Activated CD4-positive, CD25-positive, alpha-beta regulatory T cell treated with anti-CD3 and anti-CD28 coated beads, Interleukin-2, amount 50 U/mL, for 72 hours (primary cell): ENCODE measurements at regions not wholly inside any gene's neighbourhood (a gene's known extent, or its start where the extent isn't known, plus 50 kb on each side); places are given as distances from the start of the nearest gene placed in this dataset.

ENCODE experiments used
- DNase-seq: peaks from one replicate; pipeline ENCODE4 v3.0.0; 2021

DNA sequence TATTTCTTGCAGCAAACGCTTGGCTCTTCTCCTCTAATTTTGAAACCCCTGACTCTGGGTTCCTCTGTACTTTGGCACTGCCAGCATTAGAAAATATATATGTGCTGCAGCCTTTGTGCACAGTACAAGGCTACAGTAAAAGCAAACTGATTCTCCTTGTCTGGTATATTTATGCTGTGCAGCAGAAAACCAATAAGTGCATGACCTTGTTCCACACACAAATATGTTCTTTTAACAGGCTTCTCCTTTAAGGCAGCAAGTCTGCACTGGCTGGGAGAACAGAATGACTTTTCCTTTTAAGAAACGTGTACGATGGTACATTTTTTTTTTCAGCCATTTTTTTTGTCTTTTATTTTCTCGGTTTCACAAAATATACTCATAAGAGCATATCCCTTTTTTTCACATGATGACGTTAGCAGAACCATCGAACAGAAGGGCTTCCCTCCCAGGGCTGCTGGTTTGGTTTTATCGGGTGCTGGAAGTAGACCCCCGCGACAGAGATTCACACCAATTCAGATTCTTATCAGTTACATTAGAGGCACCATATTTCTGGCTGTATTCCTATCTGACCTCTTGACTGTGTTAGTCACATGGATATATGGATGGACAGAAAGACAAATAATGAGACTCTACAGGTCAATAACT, 129.9 kb upstream of the ARID1B start:
- no peak for DNase-seq

DNA sequence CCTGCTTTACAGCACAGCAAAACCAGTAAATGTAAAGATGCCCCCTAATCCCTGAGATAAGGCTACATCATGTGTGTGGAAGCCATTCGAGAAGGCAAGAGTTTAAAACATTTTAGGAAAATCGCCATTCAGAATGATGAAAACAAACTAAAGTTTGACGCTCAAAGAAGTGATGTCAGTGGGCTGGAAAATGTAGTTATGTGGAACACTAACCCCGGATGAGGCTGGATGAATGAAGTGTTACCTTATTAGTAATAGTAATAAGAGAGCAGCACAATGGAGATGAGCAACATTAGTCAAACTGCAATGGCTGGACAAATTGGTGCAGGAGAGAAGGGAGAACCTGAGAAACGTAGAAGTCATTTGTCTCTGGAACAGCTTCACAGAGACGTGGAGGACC, 130.7 kb upstream of the ARID1B start:
- no peak for DNase-seq

DNA sequence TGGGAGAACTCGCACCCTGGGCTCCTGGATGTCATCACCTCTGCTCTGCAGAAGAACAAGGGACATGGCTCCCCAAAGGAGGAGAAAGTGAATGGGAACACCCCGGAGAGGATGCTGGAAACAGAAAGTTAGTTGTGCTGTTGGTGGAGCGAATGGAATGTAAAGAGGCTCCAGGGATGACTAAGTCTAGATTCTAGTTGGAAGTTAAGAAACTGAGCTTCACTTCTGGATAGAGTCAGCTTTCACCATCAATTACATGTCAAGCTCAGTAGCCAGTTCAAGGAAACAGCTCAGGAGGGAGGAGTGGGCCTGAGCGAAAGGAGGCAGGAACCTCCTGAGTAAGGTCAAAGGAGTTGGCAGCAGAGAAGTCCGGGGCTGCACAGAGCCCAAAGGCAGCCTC, 132.1 kb upstream of the ARID1B start:
- no peak for DNase-seq

DNA sequence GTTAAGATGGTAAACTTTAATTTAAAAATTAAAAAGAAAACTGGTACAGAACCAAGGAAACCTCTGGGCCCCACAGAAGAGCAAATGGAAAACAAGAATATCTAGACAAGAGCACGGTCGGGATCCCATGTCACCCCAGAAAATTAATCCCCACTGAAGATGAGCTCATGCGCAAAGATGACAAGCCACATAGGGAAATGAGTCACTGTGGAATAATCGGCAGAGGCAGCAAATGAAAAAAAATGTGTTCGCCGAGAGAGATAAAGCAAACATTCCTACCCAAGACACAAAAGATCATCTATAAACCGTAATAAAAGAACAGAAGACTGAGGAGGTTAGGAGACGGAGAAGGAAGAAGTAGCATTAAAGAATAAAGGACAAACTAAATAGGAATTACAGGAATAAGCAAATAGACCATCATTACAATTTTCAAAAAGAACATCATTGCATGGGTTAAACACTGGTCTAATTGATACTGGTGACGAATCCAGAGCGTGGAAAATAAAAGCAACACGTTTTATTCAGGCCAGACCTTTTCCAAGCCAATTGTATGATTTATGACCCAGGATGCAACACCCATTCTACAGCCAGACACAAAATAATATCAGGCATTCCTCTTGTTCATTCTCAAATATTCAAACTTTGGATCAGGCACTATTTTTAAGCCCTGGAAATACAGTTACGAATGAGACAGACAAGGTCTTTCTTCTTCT, 138.0 kb upstream of the ARID1B start:
- no peak for DNase-seq

DNA sequence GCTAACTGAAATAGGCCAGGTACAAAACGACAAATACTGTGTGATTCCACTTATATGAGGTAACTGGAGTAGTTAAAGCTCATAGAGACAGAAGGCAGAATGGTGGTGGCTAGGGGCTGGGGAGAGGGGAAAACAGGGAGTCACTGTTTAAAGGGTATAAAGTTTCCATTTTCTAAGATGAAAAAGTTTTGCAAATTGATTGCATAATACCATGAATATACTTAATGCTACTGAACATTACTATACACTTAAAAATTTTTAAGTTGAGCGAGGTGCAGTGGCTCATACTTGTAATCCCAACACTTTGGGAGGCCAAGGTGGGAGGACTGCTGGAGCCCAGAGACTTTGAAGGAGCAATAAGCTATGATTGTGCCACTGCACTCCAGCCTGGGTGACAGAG, 138.6 kb upstream of the ARID1B start:
- DNase-seq, result no peak

DNA sequence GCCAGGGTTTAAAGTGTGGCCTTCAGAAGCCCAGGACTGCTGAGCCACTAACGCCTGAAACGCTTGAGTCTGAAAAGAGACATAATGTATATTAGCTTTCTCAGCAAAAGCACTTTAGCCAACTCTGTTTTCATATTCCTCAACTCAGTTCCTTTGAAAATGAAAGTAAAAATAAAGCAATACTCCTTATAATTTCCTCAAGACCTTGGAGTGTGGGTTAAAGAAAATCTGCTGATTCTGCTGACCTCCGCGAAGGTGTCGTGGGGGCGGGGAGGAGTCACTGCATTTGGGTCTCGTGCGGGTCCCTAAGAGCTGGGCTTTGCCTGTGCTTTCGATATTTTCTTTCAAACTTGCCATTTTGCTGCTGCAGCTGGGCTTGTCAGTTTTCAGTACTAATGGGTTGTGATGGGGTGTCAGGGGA, 142.2 kb upstream of the ARID1B start:
- DNase-seq, result no peak

DNA sequence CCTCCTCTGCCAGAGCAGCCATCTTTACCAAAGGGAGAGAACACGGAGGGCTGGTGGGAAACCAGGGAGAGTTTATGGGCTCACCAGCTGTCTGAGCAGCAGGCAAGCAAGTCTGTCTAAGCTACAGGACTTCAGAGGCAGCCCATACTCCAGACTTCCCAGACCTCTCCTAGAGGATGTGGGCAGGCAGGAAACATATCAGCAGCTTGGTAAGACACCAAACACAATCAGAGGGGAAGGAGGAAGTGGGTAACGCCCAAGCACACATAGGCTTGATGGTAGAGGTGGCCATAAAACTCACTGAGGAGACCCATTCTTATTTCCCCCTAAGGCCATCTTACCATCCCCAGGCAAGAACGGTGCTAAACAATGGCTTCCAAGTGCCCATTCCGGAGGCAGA, 143.1 kb upstream of the ARID1B start:
- no peak for DNase-seq

DNA sequence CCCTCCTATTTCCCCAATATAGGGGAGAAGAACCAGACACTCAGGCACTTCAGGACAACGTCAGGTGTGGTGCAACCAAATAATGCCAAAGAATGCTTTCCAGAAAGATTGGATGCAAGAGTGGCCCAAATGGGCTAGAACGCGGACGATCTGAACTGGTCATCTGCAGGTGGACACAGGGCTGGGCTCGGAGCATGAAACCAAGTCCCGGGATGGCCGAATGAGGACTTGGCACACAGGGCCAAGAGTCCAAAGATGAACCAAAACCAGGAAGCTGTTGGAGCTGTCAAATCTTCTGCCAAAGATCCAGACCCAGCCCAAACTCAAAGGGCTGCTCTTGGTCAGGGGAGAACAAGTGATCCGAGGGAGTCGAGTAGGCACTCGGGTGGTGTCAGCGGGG, 143.9 kb upstream of the ARID1B start:
- no peak for DNase-seq

DNA sequence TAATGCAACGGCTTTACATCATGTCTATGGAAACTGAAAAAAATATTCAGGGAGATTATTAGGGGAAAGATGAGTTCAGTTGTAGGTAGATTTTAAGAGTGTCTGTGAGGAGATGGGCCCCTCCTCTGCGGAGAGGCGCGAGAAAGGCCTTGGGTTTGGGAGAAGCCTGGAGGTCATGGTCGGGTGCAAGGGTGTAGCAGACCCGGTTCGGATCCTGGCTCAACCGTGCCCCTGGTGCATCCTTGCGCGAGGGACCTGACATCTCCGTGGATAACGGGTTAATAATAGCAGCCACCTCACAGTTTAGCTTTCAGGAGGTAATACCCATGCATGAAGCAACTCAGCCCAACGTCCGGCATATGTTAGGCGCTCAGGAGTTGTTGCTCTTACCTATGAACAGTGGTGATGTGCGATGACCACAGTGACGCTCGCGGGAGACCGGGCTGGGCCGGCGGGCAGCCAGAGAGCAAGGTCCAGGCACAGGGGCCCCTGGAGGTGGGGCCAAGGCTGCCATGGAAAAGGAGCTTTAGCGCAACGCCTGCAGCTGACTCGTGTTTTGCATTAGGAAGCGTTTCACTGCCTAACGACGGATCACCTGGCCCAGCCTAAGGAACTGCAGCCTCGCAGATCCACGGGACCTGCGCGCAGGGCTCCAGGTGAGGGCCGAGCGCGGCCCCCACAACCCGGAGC, 146.4 kb upstream of the ARID1B start:
- no peak for DNase-seq

DNA sequence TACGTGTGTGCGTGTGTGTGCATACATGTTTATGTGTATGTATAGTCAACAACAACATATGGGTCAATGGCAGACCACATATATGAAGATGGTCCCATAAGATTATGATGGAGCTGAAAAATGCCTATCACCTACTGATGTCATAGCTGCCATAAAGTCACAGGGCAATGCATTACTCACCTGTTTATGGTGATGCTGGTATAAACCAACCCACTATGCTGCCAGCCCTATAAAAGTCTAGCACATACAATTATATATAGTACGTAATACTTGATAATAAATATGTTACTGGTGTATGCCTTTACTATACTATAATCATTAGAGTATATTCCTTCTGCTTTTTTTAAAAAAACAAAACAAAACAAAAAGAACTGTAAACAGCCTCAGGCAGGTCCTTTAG, 148.4 kb upstream of the ARID1B start:
- DNase-seq, result no peak

DNA sequence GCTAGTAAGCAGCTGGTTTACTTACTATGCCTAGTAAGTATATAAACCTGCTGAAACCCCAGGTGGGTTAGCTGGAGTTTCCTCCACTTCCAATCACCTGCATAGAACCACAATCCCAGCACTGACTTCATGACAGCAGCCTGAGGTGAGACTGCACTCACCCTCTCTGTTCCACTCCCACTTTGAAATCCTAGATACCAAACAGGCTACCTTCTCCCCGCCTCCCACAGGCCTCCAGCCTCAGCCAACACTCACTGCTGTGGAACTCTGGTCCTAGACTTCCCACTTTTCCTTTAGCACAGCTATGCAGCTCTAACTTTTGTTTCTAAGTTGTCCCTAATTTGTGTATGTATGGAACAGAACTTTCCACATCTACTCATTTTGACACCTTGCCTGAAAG, 149.7 kb upstream of the ARID1B start:
- no peak for DNase-seq

DNA sequence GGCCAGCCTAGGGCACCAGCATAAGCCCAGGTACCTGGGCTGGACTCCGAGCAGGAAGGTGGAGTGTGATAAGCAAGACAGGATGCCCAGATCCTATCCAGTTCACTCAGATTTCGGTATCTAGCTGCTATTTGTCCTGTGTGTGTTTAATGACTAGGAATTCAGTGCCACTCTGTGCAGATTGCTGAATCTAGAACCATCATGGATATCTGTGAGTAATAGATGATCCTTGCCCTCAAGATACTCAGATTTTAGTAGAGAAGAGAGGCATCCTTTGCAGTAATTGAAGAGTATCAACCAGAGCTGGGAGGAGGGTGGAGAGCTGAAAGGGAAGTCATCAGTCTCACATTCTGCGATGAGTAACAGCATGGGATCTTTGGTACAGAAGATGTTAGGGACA, 155.0 kb upstream of the ARID1B start:
- DNase-seq, result no peak

DNA sequence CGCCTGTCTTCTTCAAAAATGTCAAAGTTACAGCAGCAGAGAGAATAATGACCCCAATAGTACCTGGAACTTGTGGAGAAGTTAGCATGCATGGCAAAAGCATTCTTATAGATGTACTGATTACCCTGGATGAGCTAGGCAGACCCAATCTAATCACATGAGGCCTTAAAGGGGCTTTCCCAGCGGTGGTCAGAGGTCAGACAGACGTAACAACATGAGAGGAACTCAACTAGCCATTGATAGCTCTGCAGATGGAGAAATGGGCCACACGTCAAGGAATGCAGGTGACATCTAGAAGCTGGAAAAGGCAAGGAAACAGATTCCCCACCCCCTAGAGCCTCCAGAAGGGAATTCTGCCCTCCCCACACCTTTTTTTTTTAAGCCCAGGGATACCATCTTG, 156.8 kb upstream of the ARID1B start:
- no peak for DNase-seq

DNA sequence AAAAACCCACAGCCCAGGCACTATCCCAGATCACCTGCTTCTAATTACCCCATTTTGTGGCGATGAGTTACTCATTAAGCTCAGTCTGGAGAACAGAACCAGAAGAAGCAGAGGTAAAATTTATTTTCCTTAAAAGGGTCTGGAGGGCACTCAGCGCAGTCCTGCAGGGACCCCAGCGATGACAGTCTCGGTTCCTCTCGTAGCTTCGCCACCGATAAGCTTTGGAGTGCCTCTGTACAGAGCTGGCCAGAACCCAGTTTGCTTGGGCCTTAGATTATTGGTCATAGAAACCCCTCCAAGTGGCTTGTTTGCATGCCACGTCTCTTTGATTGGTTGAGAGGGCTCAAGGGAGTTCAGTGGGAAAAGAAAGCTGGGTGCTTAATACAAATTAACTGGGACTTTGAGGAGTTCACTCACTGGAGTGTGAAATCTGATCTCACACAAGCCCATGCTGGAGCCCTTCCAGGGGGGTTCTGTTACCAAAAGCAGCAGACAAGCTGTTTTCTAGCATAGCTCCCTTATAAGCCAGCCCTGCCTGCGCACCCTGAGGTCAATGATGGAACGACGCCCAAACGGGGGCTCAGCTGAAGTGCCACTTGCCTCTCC, 158.5 kb upstream of the ARID1B start:
- no peak for DNase-seq

DNA sequence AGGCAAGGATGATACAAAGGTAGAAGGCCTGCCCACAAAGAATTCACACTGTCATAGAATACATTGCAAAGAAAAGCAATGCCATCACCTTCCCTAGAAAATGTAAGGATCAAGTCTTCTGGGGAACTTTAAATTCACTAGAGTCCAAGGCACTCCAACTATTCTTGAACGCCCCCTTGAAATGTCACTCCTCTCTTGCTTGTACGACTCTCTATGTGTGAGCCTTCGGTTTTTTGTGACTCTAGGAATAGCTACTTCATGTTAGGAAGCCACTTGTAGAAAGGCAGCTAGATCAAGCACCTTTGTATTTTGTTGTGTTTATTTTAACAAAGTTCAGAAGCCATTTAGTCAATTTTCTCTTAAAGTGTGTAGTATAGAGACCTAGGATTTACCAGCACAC, 159.2 kb upstream of the ARID1B start:
- no peak for DNase-seq

DNA sequence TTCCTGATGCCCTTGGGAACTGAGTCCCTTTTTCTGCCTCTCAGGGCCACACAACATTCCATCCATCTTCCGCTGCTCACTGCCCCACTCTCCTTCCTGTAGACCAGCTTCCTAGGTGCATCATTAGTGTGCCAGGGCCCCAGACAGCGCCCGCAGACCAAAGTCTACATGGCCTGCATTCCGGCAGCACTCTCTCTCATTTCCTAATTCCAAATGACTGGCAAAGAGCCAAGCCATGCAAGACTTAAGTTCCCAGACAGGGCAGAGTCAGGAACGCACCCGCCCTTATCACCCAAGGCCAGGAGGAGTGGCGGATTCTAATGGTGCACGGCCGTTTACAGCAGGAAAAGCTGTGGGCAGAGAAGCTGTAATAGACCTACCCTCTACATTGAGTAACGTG, 159.8 kb upstream of the ARID1B start:
- DNase-seq, result no peak

DNA sequence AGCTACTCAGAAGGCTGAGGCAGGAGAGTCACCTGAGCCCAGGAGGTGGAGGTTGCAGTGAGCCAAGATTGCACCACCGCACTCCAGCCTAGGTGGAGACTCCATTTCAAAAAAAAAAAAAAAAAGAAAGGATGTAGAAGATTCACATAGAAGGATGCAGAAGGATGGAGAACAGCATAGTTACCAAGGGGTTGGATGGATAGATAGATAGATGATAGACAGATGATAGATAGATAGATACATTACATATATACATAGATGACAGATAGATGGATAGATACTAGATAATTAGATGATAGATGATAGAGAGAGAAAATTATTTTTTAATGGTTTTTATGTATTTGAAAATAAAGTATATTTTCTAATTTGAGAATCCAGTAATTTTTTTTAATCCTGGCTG, 160.7 kb upstream of the ARID1B start:
- DNase-seq, result no peak

DNA sequence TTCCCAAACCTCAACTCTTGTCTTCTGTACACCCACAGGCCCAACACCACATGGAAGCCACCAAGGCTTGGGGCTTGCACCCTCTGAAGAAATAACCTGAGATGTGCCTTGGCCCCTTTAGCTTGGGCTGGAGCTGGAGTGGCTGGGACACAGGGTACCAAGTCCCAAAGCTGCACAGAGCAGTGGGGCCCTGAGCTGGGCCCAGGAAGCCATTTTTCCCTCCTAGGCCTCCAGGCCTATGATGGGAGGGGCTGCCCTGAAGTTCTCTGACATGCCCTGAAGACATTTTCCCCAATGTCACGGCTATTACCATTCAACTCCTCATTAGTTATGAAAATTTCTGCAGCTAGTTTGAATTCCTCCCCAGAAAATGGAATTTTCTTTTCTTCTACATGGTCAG, 163.2 kb upstream of the ARID1B start:
- DNase-seq, result no peak

DNA sequence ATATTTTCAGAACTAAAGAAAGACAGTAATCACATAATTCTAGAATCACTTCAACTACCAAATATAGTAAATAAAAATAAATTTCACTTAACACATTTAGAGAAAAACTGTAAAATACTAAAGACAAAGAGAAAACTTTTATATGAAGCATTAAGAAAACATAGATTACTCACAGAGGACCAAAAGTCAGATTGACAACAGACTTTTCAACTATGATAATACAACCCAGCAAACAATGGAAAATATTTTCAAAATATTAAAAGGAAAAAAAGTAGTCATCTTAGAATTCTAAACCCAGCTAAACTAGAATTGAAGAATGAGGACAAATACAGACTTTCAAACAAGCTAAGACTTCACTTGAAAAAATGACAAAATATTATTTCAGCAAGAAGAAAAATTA, 164.8 kb upstream of the ARID1B start:
- DNase-seq, result no peak

DNA sequence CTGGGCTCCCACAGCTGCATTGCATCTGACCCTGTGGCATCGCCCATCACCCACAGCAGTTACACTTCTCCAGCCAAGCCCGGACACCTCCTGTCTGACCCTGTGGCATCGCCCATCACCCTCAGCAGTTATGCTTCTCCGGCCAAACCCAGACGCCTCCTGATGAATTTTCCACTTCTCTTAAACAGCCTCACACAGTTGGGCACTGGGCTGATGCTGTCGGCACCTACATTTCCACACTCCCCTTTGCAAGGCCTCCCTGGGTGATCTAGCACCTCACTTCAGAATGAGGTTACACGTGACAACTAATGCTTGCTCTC, 175.2 kb upstream of the ARID1B start:
- DNase-seq, result no peak

DNA sequence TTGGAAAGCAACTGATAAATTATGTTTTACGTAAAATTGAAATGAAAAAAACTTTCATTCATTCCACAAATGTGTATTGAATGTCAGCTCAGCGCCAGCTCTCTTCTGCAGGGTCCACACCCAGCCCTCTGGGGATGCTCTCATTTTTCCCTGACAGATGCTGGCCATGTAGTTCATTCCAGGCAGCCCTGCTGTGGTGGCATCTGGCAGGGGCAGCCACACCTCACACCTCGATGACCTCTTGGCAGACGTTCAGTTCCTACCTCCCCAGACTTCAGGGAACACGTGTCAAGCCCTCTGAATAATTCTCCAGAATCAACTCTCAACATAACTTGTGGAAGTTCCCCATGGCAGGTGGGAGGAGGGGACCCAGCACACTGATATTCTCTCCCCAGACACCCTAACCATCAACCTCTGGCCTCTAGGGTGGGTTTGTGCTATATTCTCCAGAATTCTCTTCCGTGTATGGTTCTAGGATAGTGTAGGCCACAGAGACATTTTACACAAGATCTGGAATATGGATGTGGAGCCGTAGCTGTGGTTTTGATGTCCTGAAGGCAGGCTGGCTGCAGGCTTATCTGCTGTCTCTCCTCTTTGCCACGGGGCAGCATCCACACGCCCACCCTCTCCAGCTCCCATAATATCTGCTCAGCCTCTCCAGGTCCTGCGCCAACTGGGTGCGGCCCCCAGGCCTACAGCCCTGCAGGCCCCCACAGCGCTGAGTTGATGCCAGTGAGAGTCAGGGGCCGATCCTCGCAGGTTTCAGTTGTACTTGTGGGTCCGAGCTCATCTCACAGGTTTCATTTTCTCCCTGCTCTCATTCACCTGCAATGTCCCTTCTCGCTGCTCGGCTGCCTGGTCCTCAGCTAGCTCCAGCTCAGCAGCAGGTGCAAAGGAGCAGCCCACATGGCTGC, 175.8 kb upstream of the ARID1B start:
- no peak for DNase-seq

DNA sequence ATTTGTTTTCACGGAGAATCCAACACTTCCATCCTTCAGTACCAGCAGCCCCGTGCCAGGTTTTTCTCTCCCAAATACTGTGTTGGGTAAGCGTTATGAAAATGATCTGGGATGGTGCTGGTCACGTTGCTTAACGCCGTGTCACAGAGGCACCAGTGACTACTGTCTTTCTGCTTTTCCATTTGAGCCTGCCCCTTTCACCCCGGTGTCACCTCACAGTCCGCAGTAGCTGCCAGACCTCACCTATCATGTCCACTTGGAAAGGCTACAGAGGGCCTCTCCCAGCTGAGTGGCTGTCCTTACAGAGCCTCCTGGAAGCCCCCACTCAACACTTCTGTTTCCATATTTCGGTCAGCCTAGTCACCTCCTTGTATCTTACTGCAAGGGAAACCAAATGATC, 176.5 kb upstream of the ARID1B start:
- no peak for DNase-seq

DNA sequence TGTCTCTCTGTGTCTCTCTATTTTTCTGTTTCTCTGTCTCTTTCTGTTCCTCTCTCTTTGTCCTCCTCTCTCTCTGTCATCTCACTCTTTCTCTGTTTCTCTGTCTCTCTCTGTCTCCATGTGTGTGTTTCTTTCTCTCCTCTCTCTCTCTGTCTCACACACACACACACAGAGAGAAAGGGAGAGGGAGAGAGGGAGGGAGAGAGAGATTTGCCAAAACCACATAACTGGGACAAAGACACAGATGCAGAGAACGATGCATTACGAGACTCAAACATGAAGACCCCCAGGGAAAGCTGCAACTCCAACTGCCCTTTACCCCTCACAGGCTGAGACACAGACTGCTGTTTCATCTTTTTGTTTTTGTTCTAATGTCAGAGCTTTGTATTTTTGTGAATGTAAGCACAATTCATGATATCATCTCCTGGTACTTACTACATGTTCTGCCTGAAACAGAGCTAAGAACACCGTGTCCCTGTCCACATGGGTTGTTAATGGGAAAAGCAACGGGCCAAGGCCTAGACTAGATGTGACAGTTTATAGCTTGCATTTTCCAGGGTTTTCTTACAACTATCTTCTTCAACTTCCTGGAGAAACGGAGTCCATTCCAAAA, 177.1 kb upstream of the ARID1B start:
- no peak for DNase-seq
